Activated CD4-positive, alpha-beta T cell treated with anti-CD3 and anti-CD28 coated beads, Interleukin-2, amount 10 ng/mL, durations not matched to agents 24 days and 14 days (primary cell): ENCODE measurements at regions not wholly inside any gene's neighbourhood (a gene's known extent, or its start where the extent isn't known, plus 50 kb on each side); places are given as distances from the start of the nearest gene placed in this dataset.
"Not testable (repeated sequence)": the region's sequence is repeated elsewhere in the genome, so short reads cannot be mapped to it uniquely, and the experiment has no call there.

Experiments
- DNase-seq: peaks from one replicate; pipeline ENCODE4 v3.0.0; 2022
- H3K27ac Mint-ChIP-seq: one replicate; pipeline ENCODE4 v1.8.0; 2022; ENCODE audit warnings: mild to moderate bottlenecking, mixed read lengths
- H3K27me3 Mint-ChIP-seq: one replicate; pipeline ENCODE4 v1.8.0; 2022; ENCODE audit warnings: mixed read lengths
- H3K36me3 Mint-ChIP-seq: one replicate; pipeline ENCODE4 v1.8.0; 2022; ENCODE audit warnings: low read depth, mild to moderate bottlenecking, mixed read lengths
- H3K4me1 Mint-ChIP-seq: one replicate; pipeline ENCODE4 v1.8.0; 2021; ENCODE audit warnings: mixed read lengths
- H3K4me3 Mint-ChIP-seq: one replicate; pipeline ENCODE4 v1.8.0; 2022; ENCODE audit warnings: mild to moderate bottlenecking, moderate library complexity, mixed read lengths
- H3K9me3 Mint-ChIP-seq: one replicate; pipeline ENCODE4 v1.8.0; 2021; ENCODE audit warnings: mixed read lengths
- intact Hi-C: fragments of 100-400 bp; cut with micrococcal nuclease; formaldehyde crosslinking; loops from one replicate; pipeline ENCODE4 v1.15.1; 2023

DNA sequence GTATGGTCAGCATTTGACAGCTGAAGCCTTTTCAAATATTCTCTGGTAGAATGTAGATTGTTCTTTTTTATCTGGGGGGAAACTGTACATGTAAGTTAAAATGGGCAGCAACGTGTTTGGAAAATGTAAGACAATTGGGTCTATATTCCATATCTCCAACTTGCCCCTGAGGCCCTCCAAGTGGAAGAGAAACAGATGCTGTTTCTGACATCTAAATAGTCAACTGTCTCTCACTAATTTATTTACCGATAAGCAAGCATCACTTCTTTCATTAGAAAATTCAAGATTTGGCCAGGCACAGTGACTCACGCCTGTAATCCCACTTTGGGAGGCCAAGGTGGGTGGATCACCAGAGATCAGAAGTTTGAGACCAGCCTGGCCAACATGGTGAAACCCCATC lies 120.2 kb upstream of the TBCA start:
- H3K27me3 Mint-ChIP-seq: peaks cover 1% of the 10 kb centered on the region
- peaks cover 2% of the 10 kb centered on the region for H3K4me1 Mint-ChIP-seq
- H3K36me3 Mint-ChIP-seq: no peaks in the 10 kb centered on the region
- DNase-seq: no peak
- H3K9me3 Mint-ChIP-seq: no peaks in the 10 kb centered on the region
- no peak overlapping the region for H3K4me3 Mint-ChIP-seq
- intact Hi-C loops: no loop called here
- H3K27ac Mint-ChIP-seq: no peak overlapping the region

DNA sequence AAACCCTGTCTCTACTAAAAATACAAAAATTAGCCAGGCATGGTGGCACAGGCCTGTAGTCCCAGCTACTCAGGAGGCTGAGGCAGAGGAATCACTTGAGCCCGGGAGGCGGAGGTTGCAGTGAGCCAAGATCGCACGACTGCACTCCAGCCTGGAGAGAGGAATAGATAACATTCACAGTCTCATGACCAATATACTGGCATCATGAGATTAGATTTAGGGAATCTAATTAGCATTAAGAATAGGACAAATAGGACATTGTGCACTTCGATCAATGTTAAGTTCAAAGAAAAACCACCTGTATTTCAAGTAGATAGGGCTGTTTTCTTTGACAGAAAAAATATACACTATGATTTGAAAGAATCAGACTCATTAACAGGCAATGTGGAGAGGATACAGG lies 118.0 kb upstream of the TBCA start:
- not testable (repeated sequence) for H3K36me3 Mint-ChIP-seq

DNA sequence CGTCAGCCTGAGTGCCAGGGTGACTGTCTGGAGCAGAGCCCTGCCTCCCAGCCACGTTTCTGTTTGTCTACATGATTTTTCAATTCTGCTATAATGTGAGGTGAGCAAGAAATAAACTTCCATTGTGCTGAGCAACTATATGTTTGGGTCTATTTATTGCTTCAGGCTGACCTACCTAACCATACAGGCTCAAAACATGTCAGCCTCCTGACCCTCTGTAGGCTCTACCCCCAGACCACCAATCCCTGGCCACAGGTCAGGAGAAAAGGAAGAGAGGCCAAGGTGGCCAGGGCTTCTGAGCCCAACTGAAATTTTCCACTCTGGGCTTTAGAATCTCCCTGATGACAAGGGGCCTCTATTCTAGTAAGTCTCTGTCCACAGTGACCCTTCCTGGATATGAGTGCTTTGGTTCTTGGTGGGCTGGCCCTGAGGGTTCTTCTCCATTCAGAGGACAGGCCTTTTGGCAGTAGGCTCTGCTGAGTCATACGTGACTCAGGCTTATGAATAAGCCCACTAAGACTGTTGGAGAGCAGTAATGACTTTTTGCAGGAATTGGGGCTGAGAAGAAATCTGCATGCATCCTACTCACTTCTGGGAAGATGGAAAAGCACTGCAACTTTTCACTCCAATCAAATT lies 117.2 kb upstream of the TBCA start:
- Mint-ChIP-seq H3K9me3 (no peaks in the 10 kb centered on the region), H3K4me3 (no peak overlapping the region), H3K27ac (no peak overlapping the region), H3K27me3 (no peaks in the 10 kb centered on the region), H3K36me3 (no peaks in the 10 kb centered on the region), H3K4me1 (peaks cover 2% of the 10 kb centered on the region)
- intact Hi-C loops: no loop called here
- no peak for DNase-seq

More for the DNA sequence above, 118.0 kb upstream of the TBCA start:
- H3K4me1 Mint-ChIP-seq, H3K4me3 Mint-ChIP-seq, intact Hi-C loops, H3K27ac Mint-ChIP-seq, H3K9me3 Mint-ChIP-seq, H3K27me3 Mint-ChIP-seq, DNase-seq: not testable (repeated sequence)

DNA sequence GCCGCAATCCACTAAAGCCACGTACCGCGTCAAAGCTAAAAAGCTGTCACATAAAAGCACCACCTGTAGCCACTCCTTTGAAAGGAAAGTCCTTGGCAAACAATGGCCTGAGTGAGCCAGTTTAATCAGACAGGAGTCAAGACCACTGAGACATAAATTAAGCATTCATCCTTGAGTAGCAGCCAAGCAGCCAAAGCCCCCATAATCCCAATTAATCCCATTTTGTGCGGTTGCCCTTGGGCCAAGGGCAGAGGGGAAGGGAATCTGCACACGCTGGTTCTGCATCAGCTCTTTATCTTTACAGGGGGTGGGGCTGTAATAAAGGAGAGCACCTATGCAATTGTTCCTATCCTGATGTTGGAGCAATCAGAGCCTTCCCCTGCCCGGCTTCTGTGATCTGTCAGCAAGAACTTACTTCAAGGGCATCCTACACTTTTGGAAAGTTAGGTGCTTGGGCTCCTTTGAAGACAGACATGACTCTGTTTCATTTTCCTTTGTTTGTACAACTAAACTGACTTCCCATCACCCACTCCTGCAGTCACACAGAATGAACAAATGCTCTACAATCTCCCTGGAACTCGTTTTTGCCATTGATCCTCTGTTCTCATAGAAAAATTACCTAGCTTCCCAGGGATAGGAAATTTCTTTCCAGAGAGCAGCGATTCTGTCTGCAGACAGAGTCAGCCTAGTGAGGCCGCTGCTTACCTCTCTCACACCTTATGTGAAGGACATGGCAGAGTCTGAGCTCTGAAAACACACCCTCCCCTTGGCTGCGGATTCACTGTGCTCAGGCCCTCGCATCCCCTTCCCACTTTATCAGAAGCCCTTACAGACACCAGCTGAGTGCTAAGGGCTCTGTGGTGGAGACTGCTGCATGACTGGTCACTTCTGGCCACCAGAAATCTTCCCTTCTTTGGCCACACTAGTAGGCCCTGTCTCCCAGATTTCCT lies 116.2 kb upstream of the TBCA start:
- Mint-ChIP-seq H3K4me1 (peaks cover 2% of the 10 kb centered on the region), H3K27ac (no peak overlapping the region), H3K4me3 (no peak overlapping the region), H3K27me3 (no peaks in the 10 kb centered on the region), H3K9me3 (no peaks in the 10 kb centered on the region), H3K36me3 (no peaks in the 10 kb centered on the region)
- no peak for DNase-seq
- intact Hi-C loops: no loop called here

DNA sequence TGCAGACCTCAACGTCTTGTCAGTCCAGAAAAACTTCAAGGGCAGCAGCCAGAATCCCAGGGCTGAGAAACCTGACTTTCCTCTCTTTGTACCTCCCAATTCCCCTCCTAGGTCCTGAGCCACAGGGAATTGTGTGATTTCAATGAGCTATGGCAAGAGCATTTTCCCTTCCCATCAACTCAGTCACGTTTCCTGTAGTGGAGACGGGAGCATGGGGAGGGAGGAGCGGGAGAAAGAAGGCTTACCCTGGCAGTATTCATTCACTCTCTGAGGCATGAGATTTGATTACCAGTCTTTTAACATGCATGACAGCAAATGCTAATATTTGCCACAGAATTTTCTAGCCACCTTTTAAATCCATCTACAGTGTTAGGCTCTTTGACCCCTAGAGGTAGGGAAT lies 109.4 kb upstream of the TBCA start:
- Mint-ChIP-seq H3K4me1 (peaks cover 10% of the 10 kb centered on the region), H3K27ac (no peak overlapping the region), H3K36me3 (no peaks in the 10 kb centered on the region), H3K27me3 (peaks cover 13% of the 10 kb centered on the region), H3K4me3 (no peak overlapping the region), H3K9me3 (peaks cover 4% of the 10 kb centered on the region)
- intact Hi-C loops: no loop called here
- no peak for DNase-seq

DNA sequence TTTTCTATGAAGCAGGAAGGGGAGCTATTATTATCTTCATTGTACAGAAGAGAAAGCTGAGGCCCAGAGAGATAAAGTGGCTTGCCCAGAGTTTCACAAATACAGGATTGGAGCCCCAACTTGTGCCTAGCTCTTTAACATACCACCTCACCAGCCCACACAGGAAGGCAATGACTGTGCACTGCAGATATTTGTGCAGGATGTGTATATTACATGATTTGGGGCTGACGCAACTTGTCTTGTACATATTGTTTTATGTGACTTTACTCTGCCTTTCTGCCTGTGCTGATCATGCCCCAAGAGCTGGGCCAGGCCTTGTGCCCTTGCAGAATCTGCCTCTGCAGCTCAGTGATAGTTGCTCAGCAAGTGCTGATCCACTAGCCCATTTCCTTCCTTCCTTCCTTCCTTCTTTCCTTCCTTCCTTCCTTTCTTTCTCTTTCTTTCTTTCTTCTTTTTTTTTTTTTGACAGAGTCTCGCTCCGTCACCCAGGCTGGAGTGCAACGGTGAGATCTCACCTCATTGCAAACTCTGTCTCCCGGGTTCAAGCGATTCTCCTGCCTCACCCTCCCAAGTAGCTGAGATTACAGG lies 106.6 kb upstream of the TBCA start:
- Mint-ChIP-seq H3K27me3 (peaks cover 13% of the 10 kb centered on the region), H3K27ac (peak overlapping the region; percentile 55), H3K9me3 (peaks cover 4% of the 10 kb centered on the region), H3K36me3 (no peaks in the 10 kb centered on the region), H3K4me1 (peaks cover 10% of the 10 kb centered on the region), H3K4me3 (no peak overlapping the region)
- no peak for DNase-seq
- intact Hi-C loops: no loop called here

DNA sequence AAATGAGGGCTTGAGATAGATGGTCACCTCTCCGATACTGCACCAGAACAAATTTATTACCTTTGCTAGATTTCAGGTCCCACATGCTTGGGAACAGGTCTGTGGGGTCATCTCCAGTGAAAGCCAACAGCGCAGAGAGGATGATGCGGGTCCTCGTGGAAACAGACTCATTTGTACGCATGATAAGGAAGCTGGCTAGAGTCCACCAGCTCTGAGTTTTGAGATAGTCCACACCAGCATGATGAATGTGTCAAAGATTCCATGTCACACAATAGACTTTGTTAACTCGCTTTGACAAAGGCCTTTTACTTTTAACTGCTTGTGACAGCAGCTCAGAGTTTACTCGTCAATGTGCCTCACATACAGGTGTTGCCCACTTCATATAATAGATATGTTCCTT lies 105.4 kb upstream of the TBCA start:
- Mint-ChIP-seq H3K36me3 (no peaks in the 10 kb centered on the region), H3K9me3 (peaks cover 4% of the 10 kb centered on the region), H3K4me1 (peaks cover 12% of the 10 kb centered on the region), H3K27ac (no peak overlapping the region), H3K27me3 (peaks cover 11% of the 10 kb centered on the region), H3K4me3 (no peak overlapping the region)
- no peak for DNase-seq
- intact Hi-C loops: no loop called here

DNA sequence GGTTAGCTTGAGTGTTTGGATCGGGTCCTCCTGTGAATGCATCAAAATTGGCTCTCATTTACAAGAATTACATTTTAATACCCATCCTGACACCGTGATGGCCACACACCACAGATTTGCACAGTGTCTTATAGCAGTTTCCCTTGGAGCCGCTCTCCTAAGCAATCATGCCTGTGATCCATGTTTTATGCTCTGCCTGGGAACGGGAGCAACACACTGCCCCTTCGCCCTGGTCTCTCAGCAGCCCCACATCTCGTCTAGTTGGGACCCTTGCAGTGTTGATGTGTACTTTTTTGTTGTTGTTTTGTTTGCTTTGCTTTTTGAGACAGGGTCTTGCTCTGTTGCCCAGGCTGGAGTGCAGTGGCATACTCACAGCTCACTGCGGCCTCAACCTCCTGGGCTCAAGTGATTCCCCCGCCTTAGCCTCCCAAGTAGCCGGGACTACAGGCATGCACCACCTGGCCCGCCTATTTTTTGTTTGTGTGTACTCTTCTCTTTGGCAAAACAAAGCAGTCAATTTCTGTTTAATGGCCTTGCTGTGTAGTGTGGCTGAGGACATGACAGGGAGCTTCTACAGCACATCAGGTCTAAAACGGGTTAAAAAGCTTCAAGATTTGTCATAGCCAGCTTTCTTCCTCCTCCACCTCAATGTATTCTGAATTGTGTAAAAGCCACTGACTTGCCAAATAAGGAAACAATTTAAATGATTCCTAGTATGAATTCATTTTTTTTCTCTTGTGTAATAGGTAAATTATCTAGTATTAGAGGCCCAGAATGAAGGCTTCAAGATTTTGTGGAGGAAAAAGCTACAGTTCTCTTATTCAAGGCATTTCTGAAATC lies 101.6 kb upstream of the TBCA start:
- intact Hi-C loops: no loop called here
- H3K36me3 Mint-ChIP-seq: no peaks in the 10 kb centered on the region
- no peaks in the 10 kb centered on the region for H3K9me3 Mint-ChIP-seq
- peaks cover 6% of the 10 kb centered on the region for H3K4me1 Mint-ChIP-seq
- peaks cover 5% of the 10 kb centered on the region for H3K27me3 Mint-ChIP-seq
- H3K4me3 Mint-ChIP-seq: no peak overlapping the region
- no peak for DNase-seq
- no peak overlapping the region for H3K27ac Mint-ChIP-seq

DNA sequence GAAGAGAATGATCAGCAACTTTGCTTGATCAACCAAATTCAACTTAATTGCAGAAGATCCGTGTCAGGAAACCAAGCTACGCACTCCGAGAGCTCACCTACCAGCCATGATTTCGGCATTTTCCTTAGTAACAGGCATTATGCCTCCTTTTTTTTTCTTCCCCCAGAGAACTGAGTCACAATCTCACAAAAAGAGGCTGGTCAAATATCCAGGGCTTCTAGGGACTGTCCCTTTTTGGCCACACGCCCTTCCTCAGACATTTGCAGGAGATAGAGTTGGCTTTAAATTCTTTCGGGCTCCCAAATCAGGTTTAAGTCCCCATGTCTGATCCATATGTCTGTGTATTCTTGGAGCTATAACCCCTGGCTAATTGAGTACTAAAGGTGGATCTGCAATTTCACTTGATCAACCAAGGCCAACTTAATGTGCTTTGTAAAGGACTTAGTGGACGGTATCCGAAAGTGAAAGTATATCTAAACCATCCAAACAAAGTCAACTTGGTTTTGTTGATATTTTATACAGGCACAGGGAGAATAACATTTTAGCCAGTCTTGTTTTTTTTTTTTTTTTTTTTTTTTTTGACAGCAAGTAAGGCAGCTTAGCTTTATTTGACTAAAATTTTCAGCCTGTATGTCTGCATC lies 100.8 kb upstream of the TBCA start:
- H3K27ac Mint-ChIP-seq: no peak overlapping the region
- no peaks in the 10 kb centered on the region for H3K36me3 Mint-ChIP-seq
- H3K27me3 Mint-ChIP-seq: peaks cover 5% of the 10 kb centered on the region
- intact Hi-C loops: no loop called here
- no peak for DNase-seq
- H3K4me1 Mint-ChIP-seq: peaks cover 5% of the 10 kb centered on the region
- H3K9me3 Mint-ChIP-seq: no peaks in the 10 kb centered on the region
- H3K4me3 Mint-ChIP-seq: no peak overlapping the region

DNA sequence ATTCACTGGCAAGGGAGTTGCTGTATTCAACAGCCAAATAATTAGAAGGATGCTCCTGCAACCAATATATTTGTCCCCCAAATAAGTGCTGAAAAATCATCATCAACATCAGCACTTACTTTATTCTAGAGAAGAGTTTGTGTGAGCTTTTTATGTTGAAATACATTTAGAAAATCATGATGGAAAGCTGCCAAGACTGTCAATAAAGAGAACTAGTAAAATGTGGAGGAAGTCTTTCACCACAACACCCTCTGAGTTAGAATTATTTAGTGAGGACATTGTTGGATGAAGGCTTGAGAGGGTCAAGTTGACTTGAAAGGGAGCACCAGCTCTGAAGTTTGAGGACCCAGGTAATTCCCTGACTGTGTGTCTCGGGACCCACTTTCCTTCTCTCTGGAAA lies 100.2 kb upstream of the TBCA start:
- Mint-ChIP-seq H3K4me1 (peaks cover 4% of the 10 kb centered on the region), H3K27ac (no peak overlapping the region), H3K9me3 (no peaks in the 10 kb centered on the region), H3K27me3 (peaks cover 5% of the 10 kb centered on the region), H3K36me3 (no peaks in the 10 kb centered on the region), H3K4me3 (no peak overlapping the region)
- no peak for DNase-seq
- intact Hi-C loops: no loop called here

DNA sequence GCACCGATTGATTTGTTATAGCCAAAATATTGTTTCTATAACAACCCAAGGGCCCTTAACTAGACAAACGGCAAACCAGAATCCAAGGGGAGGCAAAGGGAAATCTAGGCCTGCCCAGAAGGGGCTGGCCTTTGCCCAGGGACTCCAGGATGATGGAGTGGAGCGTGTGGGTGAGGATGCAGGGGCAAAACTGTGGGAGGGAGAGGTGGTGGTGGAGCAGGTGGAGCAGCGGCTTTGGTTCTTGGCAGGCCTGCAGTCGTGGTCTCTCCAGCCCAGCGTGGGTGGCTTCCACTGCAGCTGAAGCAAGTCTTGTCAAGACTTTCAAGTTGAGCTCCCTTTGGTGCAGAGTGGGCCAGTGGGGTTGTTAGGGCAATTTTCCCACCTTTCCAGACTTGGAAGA lies 98.6 kb upstream of the TBCA start:
- peaks cover 5% of the 10 kb centered on the region for H3K27me3 Mint-ChIP-seq
- H3K27ac Mint-ChIP-seq: no peak overlapping the region
- no peaks in the 10 kb centered on the region for H3K36me3 Mint-ChIP-seq
- intact Hi-C loops: no loop called here
- H3K4me1 Mint-ChIP-seq: peaks cover 2% of the 10 kb centered on the region
- no peak for DNase-seq
- H3K4me3 Mint-ChIP-seq: no peak overlapping the region
- no peaks in the 10 kb centered on the region for H3K9me3 Mint-ChIP-seq

DNA sequence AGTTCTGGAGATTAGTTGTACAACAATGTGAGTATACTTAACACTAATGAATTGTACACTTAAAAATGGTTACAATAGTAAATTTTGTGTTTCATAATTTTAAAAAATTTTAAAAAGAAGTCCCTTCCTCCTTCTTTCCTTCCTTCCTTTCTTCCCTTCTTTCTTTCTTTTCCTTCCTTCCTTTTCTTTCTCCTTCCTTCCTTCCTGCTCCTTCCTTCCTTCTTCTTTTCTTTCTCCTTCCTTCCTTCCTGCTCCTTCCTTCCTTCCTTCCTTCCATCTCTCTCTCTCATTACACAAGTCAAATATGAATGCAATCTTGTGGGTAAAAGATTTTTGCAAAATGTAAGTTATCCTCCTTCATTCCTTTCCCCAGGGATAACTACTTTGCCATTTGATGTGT lies 97.1 kb upstream of the TBCA start:
- intact Hi-C loops: no loop called here
- Mint-ChIP-seq H3K36me3 (no peaks in the 10 kb centered on the region), H3K27me3 (peaks cover 5% of the 10 kb centered on the region), H3K27ac (no peak overlapping the region), H3K4me1 (peaks cover 2% of the 10 kb centered on the region), H3K4me3 (no peak overlapping the region), H3K9me3 (no peaks in the 10 kb centered on the region)
- no peak for DNase-seq

DNA sequence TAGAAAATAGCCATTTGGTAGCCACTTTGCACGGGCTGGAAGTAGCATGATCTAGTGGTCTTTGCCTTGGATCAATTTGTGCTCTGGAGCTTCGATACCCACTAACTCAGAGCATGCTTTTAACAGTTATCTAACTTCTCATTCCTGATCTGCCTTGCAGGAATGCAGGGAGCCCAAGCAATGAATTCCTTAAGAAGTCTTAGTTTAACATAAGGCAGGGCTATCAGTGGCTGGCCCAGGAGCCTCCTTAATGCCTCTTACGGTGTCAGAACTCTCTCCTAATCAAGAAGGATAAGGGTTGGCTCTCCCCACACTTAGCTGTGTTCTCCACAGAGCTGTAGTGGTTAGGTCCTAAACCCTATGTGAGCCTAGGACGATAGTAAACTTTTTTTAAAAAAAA lies 95.8 kb upstream of the TBCA start:
- Mint-ChIP-seq H3K27me3 (peaks cover 5% of the 10 kb centered on the region), H3K4me3 (no peak overlapping the region), H3K9me3 (no peaks in the 10 kb centered on the region), H3K4me1 (peaks cover 2% of the 10 kb centered on the region), H3K36me3 (no peaks in the 10 kb centered on the region), H3K27ac (no peak overlapping the region)
- no peak for DNase-seq
- intact Hi-C loops: no loop called here
